Keratinocyte (primary cell): ENCODE measurements at regions not wholly inside any gene's neighbourhood (a gene's known extent, or its start where the extent isn't known, plus 50 kb on each side); places are given as distances from the start of the nearest gene placed in this dataset.

ENCODE experiments used
- DNase-seq: peaks from one replicate; pipeline ENCODE4 v3.0.0-alpha.2; 2011; ENCODE audit warnings: low read depth, missing footprints, low spot score
- FAIRE-seq: peaks from 2 replicates; lab custom pipeline; 2011; peaks lifted over from hg19 to GRCh38; lab: Jason Lieb, UNC
- H2AFZ ChIP-seq: 2 replicates; pipeline ENCODE4 v1.6.0; 2012; ENCODE audit warnings: low read length, control low read depth, inconsistent platforms; ENCODE audit not compliant: control insufficient read depth
- H3K27ac ChIP-seq: 2 replicates; pipeline ENCODE4 v1.5.1; 2011; ENCODE audit warnings: low read length; ENCODE audit not compliant: control insufficient read depth, insufficient read depth
- H3K27me3 ChIP-seq: 3 replicates; pipeline ENCODE4 v1.6.0; 2011; ENCODE audit warnings: low read length; ENCODE audit not compliant: control insufficient read depth, insufficient read depth; ENCODE audit errors: extremely low read depth
- H3K36me3 ChIP-seq, 2 experiments: 2 replicates in 1 of 2; 3 replicates in 1 of 2; pipeline ENCODE4 v1.5.1; 2011; ENCODE audit warnings: low read length in 2 of 2, mild to moderate bottlenecking in 1 of 2; ENCODE audit not compliant: control insufficient read depth in 2 of 2, insufficient read depth in 2 of 2; ENCODE audit errors: extremely low read depth in 1 of 2
- H3K4me1 ChIP-seq: 3 replicates; pipeline ENCODE4 v1.5.1; 2011; ENCODE audit warnings: low read length; ENCODE audit not compliant: control insufficient read depth, insufficient read depth; ENCODE audit errors: extremely low read depth
- H3K4me2 ChIP-seq: 3 replicates; pipeline ENCODE4 v1.6.0; 2011; ENCODE audit warnings: low read depth, low read length; ENCODE audit not compliant: control insufficient read depth, insufficient read depth; ENCODE audit errors: extremely low read depth
- H3K4me3 ChIP-seq, 3 experiments: fragments of 200-600 bp in 1 of 3; sonication (generic) in 1 of 3; 2 replicates in 2 of 3; 3 replicates in 1 of 3; pipeline ENCODE4 v1.5.1; 2011 to 2016; ENCODE audit warnings: low read length in 3 of 3, mild to moderate bottlenecking in 3 of 3, control low read depth in 2 of 3, inconsistent platforms in 1 of 3, low read depth in 1 of 3, mixed read lengths in 1 of 3, mixed run types in 1 of 3, moderate library complexity in 1 of 3; ENCODE audit not compliant: control insufficient read depth in 2 of 3, insufficient read depth in 2 of 3; ENCODE audit errors: extremely low read depth in 1 of 3
- H3K79me2 ChIP-seq: 2 replicates; pipeline ENCODE4 v1.6.0; 2012; ENCODE audit warnings: low read length; ENCODE audit not compliant: control insufficient read depth, insufficient read depth
- H3K9ac ChIP-seq: 3 replicates; pipeline ENCODE4 v1.6.0; 2011; ENCODE audit warnings: low read length; ENCODE audit not compliant: control insufficient read depth, insufficient read depth; ENCODE audit errors: extremely low read depth
- H3K9me1 ChIP-seq: 3 replicates; pipeline ENCODE4 v1.6.0; 2011; ENCODE audit warnings: low read length; ENCODE audit not compliant: control insufficient read depth, insufficient read depth; ENCODE audit errors: extremely low read depth
- H3K9me3 ChIP-seq: 2 replicates; pipeline ENCODE4 v1.5.1; 2012; ENCODE audit warnings: low read depth, low read length; ENCODE audit not compliant: control insufficient read depth
- H4K20me1 ChIP-seq: 3 replicates; pipeline ENCODE4 v1.6.0; 2011; ENCODE audit warnings: low read length; ENCODE audit not compliant: control insufficient read depth, insufficient read depth; ENCODE audit errors: extremely low read depth
- EZH2 ChIP-seq: IDR thresholded peaks from one replicate; pipeline ENCODE4 v1.6.1; 2012; ENCODE audit warnings: inconsistent platforms, mild to moderate bottlenecking, low read length, moderate library complexity
- dilution Hi-C: fragments of 300-500 bp; cut with MboI; formaldehyde crosslinking; loops from one replicate; pipeline ENCODE4 v1.7.0; 2020; ENCODE audit warnings: low sequenced_read_pairs; ENCODE audit not compliant: extremely low pct_ligation_motif_present
- TF ChIP-seq, protein P1 (sequence below), 3 experiments: IDR thresholded peaks in 1 of 3; conservative IDR thresholded peaks in 1 of 3; optimal IDR thresholded peaks in 1 of 3; 2 replicates in 2 of 3; 3 replicates in 1 of 3; pipeline versions ENCODE3 to v1.5.1; 2011; ENCODE audit warnings: low read length in 3 of 3, mild to moderate bottlenecking in 3 of 3, moderate library complexity in 2 of 3, control low read depth in 1 of 3, inconsistent platforms in 1 of 3; ENCODE audit not compliant: insufficient read depth in 2 of 3; ENCODE audit errors: extremely low read depth in 1 of 3

GRCh38 chr16:79856581-79856980 is 256.0 kb upstream of the MAF start:
- H3K4me1 ChIP-seq = no peaks in the 10 kb centered on the region
- DNase-seq (no peak), FAIRE-seq (no peak)
- H3K4me2 ChIP-seq = no peak overlapping the region
- H3K9me3 ChIP-seq = no peaks in the 10 kb centered on the region
- dilution Hi-C loops = no loop called here
- H3K27ac ChIP-seq = no peak overlapping the region
- H3K9me1 ChIP-seq = no peaks in the 10 kb centered on the region
- H3K36me3 ChIP-seq = no peaks in the 10 kb centered on the region
- no peak overlapping the region for H3K4me3 ChIP-seq
- H3K27me3 ChIP-seq = no peaks in the 10 kb centered on the region
- H2AFZ ChIP-seq = no peak overlapping the region
- H3K79me2 ChIP-seq = no peaks in the 10 kb centered on the region
- no peak overlapping the region for H3K9ac ChIP-seq
- TF ChIP-seq, protein P1, sequence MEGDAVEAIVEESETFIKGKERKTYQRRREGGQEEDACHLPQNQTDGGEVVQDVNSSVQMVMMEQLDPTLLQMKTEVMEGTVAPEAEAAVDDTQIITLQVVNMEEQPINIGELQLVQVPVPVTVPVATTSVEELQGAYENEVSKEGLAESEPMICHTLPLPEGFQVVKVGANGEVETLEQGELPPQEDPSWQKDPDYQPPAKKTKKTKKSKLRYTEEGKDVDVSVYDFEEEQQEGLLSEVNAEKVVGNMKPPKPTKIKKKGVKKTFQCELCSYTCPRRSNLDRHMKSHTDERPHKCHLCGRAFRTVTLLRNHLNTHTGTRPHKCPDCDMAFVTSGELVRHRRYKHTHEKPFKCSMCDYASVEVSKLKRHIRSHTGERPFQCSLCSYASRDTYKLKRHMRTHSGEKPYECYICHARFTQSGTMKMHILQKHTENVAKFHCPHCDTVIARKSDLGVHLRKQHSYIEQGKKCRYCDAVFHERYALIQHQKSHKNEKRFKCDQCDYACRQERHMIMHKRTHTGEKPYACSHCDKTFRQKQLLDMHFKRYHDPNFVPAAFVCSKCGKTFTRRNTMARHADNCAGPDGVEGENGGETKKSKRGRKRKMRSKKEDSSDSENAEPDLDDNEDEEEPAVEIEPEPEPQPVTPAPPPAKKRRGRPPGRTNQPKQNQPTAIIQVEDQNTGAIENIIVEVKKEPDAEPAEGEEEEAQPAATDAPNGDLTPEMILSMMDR (optimal IDR thresholded peaks at IDR 0.05 in 1 of 3, IDR thresholded peaks at IDR 0.05 in 1 of 3, conservative IDR thresholded peaks at IDR 0.05 in 1 of 3; ENCODE audit: extremely low read depth in 1 of 3, insufficient read depth in 2 of 3, low read length in 3 of 3) = no peak
- no peak for TF ChIP-seq EZH2
- H4K20me1 ChIP-seq = no peaks in the 10 kb centered on the region

DNA sequence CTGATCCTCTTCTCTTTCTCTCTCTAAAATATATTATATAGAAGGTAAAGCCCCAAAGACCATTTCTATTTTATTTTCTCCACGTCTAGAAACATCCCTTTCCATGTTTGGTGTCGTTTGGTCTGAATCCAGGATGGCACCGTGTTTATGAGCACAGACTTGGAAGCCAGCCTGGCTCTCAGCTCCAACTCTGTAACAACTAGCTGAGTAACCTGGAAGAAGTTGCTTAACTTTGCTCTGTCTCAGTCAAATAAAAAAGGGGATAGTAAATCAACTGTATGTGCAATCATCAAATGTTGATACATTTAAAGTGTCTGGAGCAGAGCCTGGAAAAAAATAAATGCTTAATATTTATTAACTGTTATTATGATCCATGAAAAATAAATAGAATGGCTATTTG is 249.8 kb upstream of the MAF start:
- H3K9ac ChIP-seq = no peak overlapping the region
- no peaks in the 10 kb centered on the region for H3K9me3 ChIP-seq
- no peaks in the 10 kb centered on the region for H4K20me1 ChIP-seq
- H3K4me3 ChIP-seq = no peak overlapping the region
- DNase-seq = no peak
- no peaks in the 10 kb centered on the region for H3K27me3 ChIP-seq
- peak overlapping the region; percentile 30 for H3K4me2 ChIP-seq
- peaks cover 35% of the 10 kb centered on the region for H3K4me1 ChIP-seq
- H3K9me1 ChIP-seq = peaks cover 2% of the 10 kb centered on the region
- FAIRE-seq = no peak
- TF ChIP-seq, protein P1 (optimal IDR thresholded peaks at IDR 0.05 in 1 of 3, IDR thresholded peaks at IDR 0.05 in 1 of 3, conservative IDR thresholded peaks at IDR 0.05 in 1 of 3; ENCODE audit: extremely low read depth in 1 of 3, insufficient read depth in 2 of 3, low read length in 3 of 3) = no peak
- no peak for TF ChIP-seq EZH2
- H3K36me3 ChIP-seq = no peaks in the 10 kb centered on the region
- no peak overlapping the region for H3K27ac ChIP-seq
- H2AFZ ChIP-seq = peak overlapping the region; percentile 52
- no peaks in the 10 kb centered on the region for H3K79me2 ChIP-seq
- dilution Hi-C loops = no loop called here
